ENCODE measurements at regions not wholly inside any gene's neighbourhood (a gene's known extent, or its start where the extent isn't known, plus 50 kb on each side); places are given as distances from the start of the nearest gene placed in this dataset.
A peak's percentile ranks its signal among the peaks of the same experiment; 100 is the strongest.

DNA sequence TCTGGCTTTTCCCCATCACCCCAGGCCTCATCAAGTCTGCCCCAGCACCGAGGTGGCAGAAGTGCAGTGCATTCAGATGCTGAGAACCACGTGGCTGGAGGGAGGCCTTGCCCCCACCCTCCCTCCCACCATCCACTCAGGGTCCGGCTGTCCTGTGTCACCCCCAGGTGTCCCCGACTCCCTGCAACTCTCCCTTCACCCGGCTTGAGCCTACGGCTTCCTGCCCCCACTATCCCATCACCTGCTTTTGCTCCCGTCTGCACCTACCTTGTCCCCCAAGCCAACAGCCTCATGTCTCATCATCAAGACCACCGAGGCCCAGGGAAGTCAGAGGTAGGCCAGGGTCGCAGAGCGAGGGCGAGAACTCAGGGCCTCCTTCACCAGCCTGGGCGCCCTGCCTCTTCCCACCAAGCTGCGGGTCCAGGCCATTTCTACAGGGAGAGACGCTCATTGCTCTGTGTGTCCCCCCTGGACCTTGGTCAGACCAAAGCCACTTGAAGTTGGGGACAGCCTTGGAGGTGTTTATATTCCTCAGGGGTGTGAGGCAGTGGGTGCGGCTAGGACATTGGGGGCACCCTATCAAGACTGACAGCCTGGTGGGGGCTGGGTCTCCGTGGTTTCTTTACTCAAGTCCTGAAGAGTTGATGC lies 66.2 kb upstream of the CCND1 start:
- Histone ChIP-seq H3K9me3 (replicated peaks; ENCODE audit: control insufficient read depth, insufficient read depth, low read depth, low read length) (no peaks in the 10 kb centered on the region), H3K9me1 (ENCODE audit: control insufficient read depth, insufficient read depth, low read length) (no peaks in the 10 kb centered on the region), H3K4me1 (replicated peaks in 1 of 2; ENCODE audit: control insufficient read depth in 2 of 2, insufficient read depth in 2 of 2, low read length in 2 of 2) (peaks cover 7 to 15% of the 10 kb centered on the region in 2 experiments), H3K79me2 (ENCODE audit: control insufficient read depth, insufficient read depth, low read length) (no peaks in the 10 kb centered on the region), H3K27me3 (ENCODE audit: control insufficient read depth in 2 of 2, insufficient read depth in 2 of 2, low read length in 2 of 2) (peaks cover 30 to 77% of the 10 kb centered on the region in 2 experiments), H3K36me3 (ENCODE audit: control insufficient read depth, insufficient read depth, low read length) (no peaks in the 10 kb centered on the region), H2AFZ (ENCODE audit: low read depth, low read length) (no peak overlapping the region), H4K20me1 (replicated peaks; ENCODE audit: control insufficient read depth, insufficient read depth, low read length) (peaks cover 5% of the 10 kb centered on the region; the same call in 1 of the 2 replicates), H3K4me3 (no peak overlapping the region), H3K4me2 (ENCODE audit: insufficient read depth, low read length) (no peak overlapping the region), H3K27ac (ENCODE audit: extremely low read depth, low read depth, low read length) (no peak overlapping the region), H3K9ac (ENCODE audit: insufficient read depth in 1 of 2, low read depth in 2 of 2, low read length in 2 of 2) (no peak overlapping the region; a peak in 1 of 4 replicates)
- no peak for ATAC-seq
- ChIA-PET CTCF (ENCODE audit: low intra/inter-chr PET ratio) (no interaction called here), POLR2A (interaction anchor here (0.6 to 1.2 kb wide), 3 partner anchors 14 to 43 kb away, joined by 3 to 4 read pairs (median 3); no protein-coding TSS in a partner anchor)
- WGBS (ENCODE audit: insufficient coverage, low coverage, missing lambda C conversion rate): 11% methylated on average over 16 of the region's 16 CpGs
- no TSS peak for BruUV-seq (replicated peaks)
- intact Hi-C loops (cut with micrococcal nuclease) (no loop called here), in situ Hi-C loops (cut with MboI) (no loop called here)
- no peak for TF ChIP-seq CC2D1A (IDR thresholded peaks at IDR 0.05)
- no peak for TF ChIP-seq KDM1A (IDR thresholded peaks at IDR 0.05)
- TF ChIP-seq FOXK2 (conservative IDR thresholded peaks at IDR 0.05 in 1 of 2, IDR thresholded peaks at IDR 0.05 in 1 of 2; ENCODE audit: low read depth in 2 of 2): no peak
- DNase-seq (ENCODE audit: extremely low read depth in 1 of 4, low spot score in 3 of 4): no peak
- no peak for FAIRE-seq

GRCh38 chr11:69575296-69576068 lies 65.5 kb upstream of the CCND1 start:
- intact Hi-C loops (cut with micrococcal nuclease): no loop called here
- no peak overlapping the region for H2AFZ ChIP-seq (ENCODE audit: low read depth, low read length)
- no TSS peak for BruUV-seq (replicated peaks)
- no peaks in the 10 kb centered on the region for H3K9me3 ChIP-seq (replicated peaks; ENCODE audit: control insufficient read depth, insufficient read depth, low read depth, low read length)
- H3K4me3 ChIP-seq: no peak overlapping the region
- WGBS (ENCODE audit: insufficient coverage, low coverage, missing lambda C conversion rate): 3% methylated on average over 14 of the region's 14 CpGs
- peaks cover 30 to 74% of the 10 kb centered on the region in 2 experiments for H3K27me3 ChIP-seq (ENCODE audit: control insufficient read depth in 2 of 2, insufficient read depth in 2 of 2, low read length in 2 of 2)
- peak overlapping the region in 1 of 2 experiments; percentile 64; a peak in 2 of 4 replicates for H3K9ac ChIP-seq (ENCODE audit: insufficient read depth in 1 of 2, low read depth in 2 of 2, low read length in 2 of 2)
- no peaks in the 10 kb centered on the region for H3K36me3 ChIP-seq (ENCODE audit: control insufficient read depth, insufficient read depth, low read length)
- H3K4me1 ChIP-seq (replicated peaks in 1 of 2; ENCODE audit: control insufficient read depth in 2 of 2, insufficient read depth in 2 of 2, low read length in 2 of 2): peaks cover 7 to 15% of the 10 kb centered on the region in 2 experiments
- POLR2A ChIA-PET: interaction anchor here (1.2 kb wide), 1 partner anchor 25 kb away, joined by 4 read pairs; no protein-coding TSS in a partner anchor
- FAIRE-seq: no peak
- in situ Hi-C loops (cut with MboI): no loop called here
- no peaks in the 10 kb centered on the region for H3K9me1 ChIP-seq (ENCODE audit: control insufficient read depth, insufficient read depth, low read length)
- CTCF ChIA-PET (ENCODE audit: low intra/inter-chr PET ratio): no interaction called here
- H4K20me1 ChIP-seq (replicated peaks; ENCODE audit: control insufficient read depth, insufficient read depth, low read length): peaks cover 5% of the 10 kb centered on the region; the same call in 1 of the 2 replicates
- no peak overlapping the region for H3K27ac ChIP-seq (ENCODE audit: extremely low read depth, low read depth, low read length)
- no peak overlapping the region for H3K4me2 ChIP-seq (ENCODE audit: insufficient read depth, low read length)
- ATAC-seq: no peak
- DNase-seq (ENCODE audit: extremely low read depth in 1 of 4, low spot score in 3 of 4): no peak
- H3K79me2 ChIP-seq (ENCODE audit: control insufficient read depth, insufficient read depth, low read length): no peaks in the 10 kb centered on the region
- TF ChIP-seq CHD2 (IDR thresholded peaks at IDR 0.05; ENCODE audit: low read depth, low read length): no peak
- TF ChIP-seq THRB (CRISPR knock-in tag; conservative IDR thresholded peaks at IDR 0.05): 0 out of 2 replicates have a peak, but pooled peaks have one; percentile 64
- no peak for TF ChIP-seq BRF1 (IDR thresholded peaks at IDR 0.05; ENCODE audit: borderline replicate concordance, extremely low read depth, insufficient read length)
- TF ChIP-seq ZNF174 (CRISPR knock-in tag; IDR thresholded peaks at IDR 0.05): no peak
- TF ChIP-seq OTX1 (CRISPR knock-in tag; IDR thresholded peaks at IDR 0.05): 0 out of 2 replicates have a peak, but pooled peaks have one; percentile 31
- no peak for TF ChIP-seq ZNF175 (CRISPR knock-in tag; IDR thresholded peaks at IDR 0.05; ENCODE audit: low read depth)
- 0 out of 2 replicates have a peak, but pooled peaks have one; percentile 10 for TF ChIP-seq TSC22D4 (tag; IDR thresholded peaks at IDR 0.05)
- TF ChIP-seq, protein P1, sequence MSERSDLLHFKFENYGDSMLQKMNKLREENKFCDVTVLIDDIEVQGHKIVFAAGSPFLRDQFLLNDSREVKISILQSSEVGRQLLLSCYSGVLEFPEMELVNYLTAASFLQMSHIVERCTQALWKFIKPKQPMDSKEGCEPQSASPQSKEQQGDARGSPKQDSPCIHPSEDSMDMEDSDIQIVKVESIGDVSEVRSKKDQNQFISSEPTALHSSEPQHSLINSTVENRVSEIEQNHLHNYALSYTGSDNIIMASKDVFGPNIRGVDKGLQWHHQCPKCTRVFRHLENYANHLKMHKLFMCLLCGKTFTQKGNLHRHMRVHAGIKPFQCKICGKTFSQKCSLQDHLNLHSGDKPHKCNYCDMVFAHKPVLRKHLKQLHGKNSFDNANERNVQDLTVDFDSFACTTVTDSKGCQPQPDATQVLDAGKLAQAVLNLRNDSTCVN (CRISPR knock-in tag; IDR thresholded peaks at IDR 0.05): peak; percentile 91
- TF ChIP-seq ZNF668 (CRISPR knock-in tag; IDR thresholded peaks at IDR 0.05): no peak
